Smooth muscle cell (in vitro differentiated cells): ENCODE measurements at regions not wholly inside any gene's neighbourhood (a gene's known extent, or its start where the extent isn't known, plus 50 kb on each side); places are given as distances from the start of the nearest gene placed in this dataset.

Experiments used
- DNase-seq: peaks from one replicate; lab custom pipeline; 2025; ENCODE audit not compliant: unreplicated experiment; lab: John Stamatoyannopoulos, UW
- H2AFZ ChIP-seq: fragments of 200-600 bp; sonication (generic); 2 replicates; pipeline ENCODE4 v1.6.0; 2016; ENCODE audit warnings: antibody characterized with exemption, low read depth, mild to moderate bottlenecking
- H3F3A ChIP-seq: fragments of 200-600 bp; sonication (generic); 2 replicates; pipeline ENCODE4 v1.6.0; 2017; ENCODE audit warnings: antibody characterized with exemption, low read depth
- H3K27ac ChIP-seq: fragments of 200-600 bp; sonication (generic); 2 replicates; pipeline ENCODE4 v1.5.1; 2016; ENCODE audit warnings: low read depth, mild to moderate bottlenecking
- H3K27me3 ChIP-seq: fragments of 200-600 bp; sonication (generic); 2 replicates; pipeline ENCODE4 v1.6.1; 2016; ENCODE audit warnings: low read depth, mild to moderate bottlenecking
- H3K36me3 ChIP-seq: fragments of 200-600 bp; sonication (generic); 2 replicates; pipeline ENCODE4 v1.5.1; 2016; ENCODE audit warnings: low read depth
- H3K4me1 ChIP-seq: fragments of 200-600 bp; sonication (generic); 2 replicates; pipeline ENCODE4 v1.5.1; 2016; ENCODE audit warnings: low read depth
- H3K4me2 ChIP-seq: fragments of 200-600 bp; sonication (generic); 2 replicates; pipeline ENCODE4 v1.6.0; 2016; ENCODE audit warnings: mild to moderate bottlenecking
- H3K4me3 ChIP-seq: fragments of 200-600 bp; sonication (generic); 2 replicates; pipeline ENCODE4 v1.5.1; 2016; ENCODE audit warnings: mild to moderate bottlenecking
- H3K79me2 ChIP-seq: fragments of 200-600 bp; sonication (generic); 2 replicates; pipeline ENCODE4 v1.6.0; 2016; ENCODE audit warnings: low read depth, mild to moderate bottlenecking
- H3K9ac ChIP-seq: fragments of 200-600 bp; sonication (generic); 2 replicates; pipeline ENCODE4 v1.6.0; 2016; ENCODE audit warnings: low read depth
- H3K9me3 ChIP-seq: fragments of 200-600 bp; sonication (generic); replicated peaks from 2 replicates; pipeline ENCODE4 v1.5.1; 2016; ENCODE audit warnings: low read depth
- H4K20me1 ChIP-seq: fragments of 200-600 bp; sonication (generic); 2 replicates; pipeline ENCODE4 v1.6.0; 2016; ENCODE audit warnings: low read depth
- WGBS: methylation state at CpG from one replicate; pipeline ENCODE4 v1.1.7; 2016; ENCODE audit warnings: low lambda C conversion rate; 5-methylcytosine and 5-hydroxymethylcytosine counted together
- TF ChIP-seq, protein P1 (sequence below): fragments of 200-600 bp; sonication (generic); IDR thresholded peaks from 2 replicates; pipeline ENCODE4 v1.5.1; 2017; ENCODE audit warnings: borderline replicate concordance, mild to moderate bottlenecking, antibody characterized with exemption; ENCODE audit not compliant: insufficient read depth, poor library complexity, severe bottlenecking

DNA sequence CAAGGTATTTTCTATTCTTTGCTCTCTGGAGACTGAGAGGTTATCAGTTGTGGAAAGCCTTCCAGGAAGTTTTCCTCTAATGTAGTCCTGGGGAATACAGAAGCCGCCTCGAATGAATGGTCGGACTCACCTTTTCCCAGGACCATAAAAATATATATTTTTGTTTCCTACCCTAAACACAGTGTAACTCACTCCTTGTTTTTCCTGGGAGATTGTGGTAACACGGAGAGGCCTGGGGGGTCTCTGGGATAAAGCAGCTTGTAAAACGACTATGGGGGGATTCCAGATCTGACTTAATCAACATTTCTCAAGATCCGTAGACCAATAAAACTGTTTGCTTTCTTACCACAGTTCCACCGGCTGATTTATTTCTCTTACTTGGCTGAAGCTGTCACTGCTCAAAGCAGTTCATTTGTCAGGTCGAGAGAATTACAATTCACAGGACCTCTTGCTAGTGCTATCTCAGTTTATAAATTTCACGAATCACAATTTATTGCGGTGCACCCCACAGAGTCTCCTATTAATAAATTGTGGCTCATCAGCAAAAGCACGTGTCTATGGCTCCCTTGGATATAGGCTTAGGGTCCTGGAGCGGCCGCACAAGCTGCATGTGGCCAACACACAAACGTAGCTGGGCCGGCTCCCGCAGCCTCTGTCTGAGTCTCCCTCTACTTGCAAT is 176.3 kb upstream of the BMPER start:
- no peaks in the 10 kb centered on the region for H3K27me3 ChIP-seq
- H3K4me1 ChIP-seq = peaks cover 7% of the 10 kb centered on the region
- H3K27ac ChIP-seq = no peak overlapping the region
- H3K79me2 ChIP-seq = no peaks in the 10 kb centered on the region
- 69% methylated on average over 16 of the region's 16 CpGs for WGBS
- no peaks in the 10 kb centered on the region for H3K36me3 ChIP-seq
- H3K9me3 ChIP-seq = no peaks in the 10 kb centered on the region
- H2AFZ ChIP-seq = no peak overlapping the region
- no peaks in the 10 kb centered on the region for H3F3A ChIP-seq
- no peak overlapping the region for H3K4me3 ChIP-seq
- H3K4me2 ChIP-seq = no peak overlapping the region
- DNase-seq = no peak
- no peak overlapping the region for H3K9ac ChIP-seq
- H4K20me1 ChIP-seq = no peaks in the 10 kb centered on the region
- TF ChIP-seq, protein P1, sequence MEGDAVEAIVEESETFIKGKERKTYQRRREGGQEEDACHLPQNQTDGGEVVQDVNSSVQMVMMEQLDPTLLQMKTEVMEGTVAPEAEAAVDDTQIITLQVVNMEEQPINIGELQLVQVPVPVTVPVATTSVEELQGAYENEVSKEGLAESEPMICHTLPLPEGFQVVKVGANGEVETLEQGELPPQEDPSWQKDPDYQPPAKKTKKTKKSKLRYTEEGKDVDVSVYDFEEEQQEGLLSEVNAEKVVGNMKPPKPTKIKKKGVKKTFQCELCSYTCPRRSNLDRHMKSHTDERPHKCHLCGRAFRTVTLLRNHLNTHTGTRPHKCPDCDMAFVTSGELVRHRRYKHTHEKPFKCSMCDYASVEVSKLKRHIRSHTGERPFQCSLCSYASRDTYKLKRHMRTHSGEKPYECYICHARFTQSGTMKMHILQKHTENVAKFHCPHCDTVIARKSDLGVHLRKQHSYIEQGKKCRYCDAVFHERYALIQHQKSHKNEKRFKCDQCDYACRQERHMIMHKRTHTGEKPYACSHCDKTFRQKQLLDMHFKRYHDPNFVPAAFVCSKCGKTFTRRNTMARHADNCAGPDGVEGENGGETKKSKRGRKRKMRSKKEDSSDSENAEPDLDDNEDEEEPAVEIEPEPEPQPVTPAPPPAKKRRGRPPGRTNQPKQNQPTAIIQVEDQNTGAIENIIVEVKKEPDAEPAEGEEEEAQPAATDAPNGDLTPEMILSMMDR = no peak

- Histone ChIP-seq H3K9me3 (no peaks in the 10 kb centered on the region), H3K27me3 (no peaks in the 10 kb centered on the region), H4K20me1 (no peaks in the 10 kb centered on the region), H2AFZ (no peak overlapping the region), H3K4me3 (no peak overlapping the region), H3F3A (no peaks in the 10 kb centered on the region), H3K4me1 (peaks cover 7% of the 10 kb centered on the region), H3K27ac (no peak overlapping the region), H3K79me2 (no peaks in the 10 kb centered on the region), H3K9ac (no peak overlapping the region), H3K36me3 (no peaks in the 10 kb centered on the region), H3K4me2 (no peak overlapping the region)
- WGBS = 60% methylated on average over 3 of the region's 3 CpGs
- TF ChIP-seq, protein P1 = no peak
- DNase-seq = no peak
These were observed 175.6 kb upstream of the BMPER start for GRCh38 chr7:33729726-33730125.

DNA sequence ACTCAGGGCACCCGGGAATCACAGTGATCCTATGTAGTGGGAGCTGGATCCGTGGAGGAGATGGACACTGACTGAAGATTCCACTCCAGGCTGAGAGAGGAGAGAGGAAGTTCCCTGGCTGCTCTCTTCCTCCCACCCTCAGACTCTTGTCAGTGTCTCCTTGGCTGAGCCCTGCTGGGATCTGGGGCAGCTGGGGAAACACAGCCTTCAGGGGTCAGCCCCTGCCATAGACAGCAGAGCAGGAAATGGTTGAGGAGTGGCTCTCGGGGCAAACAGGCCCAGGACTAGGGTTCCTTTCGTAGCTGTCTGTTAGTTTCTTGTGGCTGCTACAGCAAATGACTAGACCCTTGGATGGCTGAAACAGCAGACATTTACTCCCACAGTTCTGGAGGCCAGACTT is 174.4 kb upstream of the BMPER start:
- WGBS = 67% methylated on average over 4 of the region's 4 CpGs
- DNase-seq = no peak
- Histone ChIP-seq H4K20me1 (no peaks in the 10 kb centered on the region), H3K27ac (no peak overlapping the region), H3K27me3 (no peaks in the 10 kb centered on the region), H2AFZ (no peak overlapping the region), H3K36me3 (no peaks in the 10 kb centered on the region), H3K79me2 (no peaks in the 10 kb centered on the region), H3K9me3 (no peaks in the 10 kb centered on the region), H3K4me3 (no peak overlapping the region), H3K9ac (no peak overlapping the region), H3K4me2 (no peak overlapping the region), H3K4me1 (peaks cover 7% of the 10 kb centered on the region), H3F3A (no peaks in the 10 kb centered on the region)
- TF ChIP-seq, protein P1 = no peak

DNA sequence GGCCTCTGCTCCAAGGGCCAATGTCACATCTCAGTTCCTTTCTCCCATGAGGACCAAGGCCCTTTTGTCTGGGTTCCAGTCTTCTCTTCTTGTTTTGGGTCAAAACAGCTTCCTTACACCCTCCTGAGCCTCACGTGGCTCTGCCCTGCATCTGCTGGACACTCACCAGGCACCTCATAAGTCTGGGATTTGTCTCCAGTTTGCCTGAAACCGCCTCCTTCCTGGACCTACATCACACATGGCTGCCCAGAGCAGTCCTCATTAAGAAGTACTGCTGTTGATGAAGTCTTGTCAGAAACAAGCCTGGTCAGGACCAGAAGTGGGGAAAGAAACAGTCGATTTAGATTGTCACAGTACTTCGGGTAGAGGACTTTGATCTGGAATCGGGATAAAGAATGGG is 173.4 kb upstream of the BMPER start:
- no peak overlapping the region for H3K27ac ChIP-seq
- no peaks in the 10 kb centered on the region for H4K20me1 ChIP-seq
- H3K36me3 ChIP-seq = no peaks in the 10 kb centered on the region
- no peaks in the 10 kb centered on the region for H3K79me2 ChIP-seq
- no peak overlapping the region for H2AFZ ChIP-seq
- no peak for DNase-seq
- peaks cover under 1% of the 10 kb centered on the region for H3K4me1 ChIP-seq
- 52% methylated on average over 5 of the region's 5 CpGs for WGBS
- TF ChIP-seq, protein P1 = no peak
- no peaks in the 10 kb centered on the region for H3F3A ChIP-seq
- no peak overlapping the region for H3K4me3 ChIP-seq
- no peaks in the 10 kb centered on the region for H3K9me3 ChIP-seq
- H3K27me3 ChIP-seq = no peaks in the 10 kb centered on the region
- H3K9ac ChIP-seq = no peak overlapping the region
- no peak overlapping the region for H3K4me2 ChIP-seq
